ENCODE measurements at regions not wholly inside any gene's neighbourhood (a gene's known extent, or its start where the extent isn't known, plus 50 kb on each side); places are given as distances from the start of the nearest gene placed in this dataset.
A peak's percentile ranks its signal among the peaks of the same experiment; 100 is the strongest.

GRCh38 chr7:54837168-54837567 lies 78.2 kb upstream of the SEC61G start:
- no peaks in the 10 kb centered on the region for H3K9me3 ChIP-seq (ENCODE audit: control insufficient read depth, low read depth, low read length)
- H3K4me3 ChIP-seq (ENCODE audit: control insufficient read depth in 2 of 3, extremely low read depth in 1 of 3, insufficient read depth in 2 of 3, low read depth in 1 of 3, low read length in 3 of 3) = no peak overlapping the region
- no peak for FAIRE-seq
- no peaks in the 10 kb centered on the region for H3K79me2 ChIP-seq (ENCODE audit: control insufficient read depth, insufficient read depth, low read length)
- TF ChIP-seq, protein P1, sequence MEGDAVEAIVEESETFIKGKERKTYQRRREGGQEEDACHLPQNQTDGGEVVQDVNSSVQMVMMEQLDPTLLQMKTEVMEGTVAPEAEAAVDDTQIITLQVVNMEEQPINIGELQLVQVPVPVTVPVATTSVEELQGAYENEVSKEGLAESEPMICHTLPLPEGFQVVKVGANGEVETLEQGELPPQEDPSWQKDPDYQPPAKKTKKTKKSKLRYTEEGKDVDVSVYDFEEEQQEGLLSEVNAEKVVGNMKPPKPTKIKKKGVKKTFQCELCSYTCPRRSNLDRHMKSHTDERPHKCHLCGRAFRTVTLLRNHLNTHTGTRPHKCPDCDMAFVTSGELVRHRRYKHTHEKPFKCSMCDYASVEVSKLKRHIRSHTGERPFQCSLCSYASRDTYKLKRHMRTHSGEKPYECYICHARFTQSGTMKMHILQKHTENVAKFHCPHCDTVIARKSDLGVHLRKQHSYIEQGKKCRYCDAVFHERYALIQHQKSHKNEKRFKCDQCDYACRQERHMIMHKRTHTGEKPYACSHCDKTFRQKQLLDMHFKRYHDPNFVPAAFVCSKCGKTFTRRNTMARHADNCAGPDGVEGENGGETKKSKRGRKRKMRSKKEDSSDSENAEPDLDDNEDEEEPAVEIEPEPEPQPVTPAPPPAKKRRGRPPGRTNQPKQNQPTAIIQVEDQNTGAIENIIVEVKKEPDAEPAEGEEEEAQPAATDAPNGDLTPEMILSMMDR (optimal IDR thresholded peaks at IDR 0.05 in 1 of 3, IDR thresholded peaks at IDR 0.05 in 1 of 3, conservative IDR thresholded peaks at IDR 0.05 in 1 of 3; ENCODE audit: extremely low read depth in 1 of 3, insufficient read depth in 2 of 3, low read length in 3 of 3) = no peak
- no peak for TF ChIP-seq EZH2 (IDR thresholded peaks at IDR 0.05; ENCODE audit: low read length)
- no peak overlapping the region for H2AFZ ChIP-seq (ENCODE audit: control insufficient read depth, low read length)
- no peak overlapping the region for H3K27ac ChIP-seq (ENCODE audit: control insufficient read depth, insufficient read depth, low read length)
- dilution Hi-C loops (cut with MboI; ENCODE audit: extremely low pct_ligation_motif_present, low sequenced_read_pairs) = no loop called here
- no peak overlapping the region for H3K4me2 ChIP-seq (ENCODE audit: control insufficient read depth, extremely low read depth, insufficient read depth, low read depth, low read length)
- DNase-seq (ENCODE audit: low read depth, low spot score) = no peak
- H4K20me1 ChIP-seq (ENCODE audit: control insufficient read depth, extremely low read depth, insufficient read depth, low read length) = no peaks in the 10 kb centered on the region
- H3K27me3 ChIP-seq (ENCODE audit: control insufficient read depth, extremely low read depth, insufficient read depth, low read length) = no peaks in the 10 kb centered on the region
- peaks cover 25% of the 10 kb centered on the region for H3K4me1 ChIP-seq (ENCODE audit: control insufficient read depth, extremely low read depth, insufficient read depth, low read length)
- H3K36me3 ChIP-seq (ENCODE audit: control insufficient read depth in 2 of 2, extremely low read depth in 1 of 2, insufficient read depth in 2 of 2, low read length in 2 of 2) = no peaks in the 10 kb centered on the region
- H3K9me1 ChIP-seq (ENCODE audit: control insufficient read depth, extremely low read depth, insufficient read depth, low read length) = no peaks in the 10 kb centered on the region
- H3K9ac ChIP-seq (ENCODE audit: control insufficient read depth, extremely low read depth, insufficient read depth, low read length) = no peak overlapping the region

- H3K4me1 ChIP-seq (ENCODE audit: control insufficient read depth, extremely low read depth, insufficient read depth, low read length) = peaks cover 19% of the 10 kb centered on the region
- DNase-seq (ENCODE audit: low read depth, low spot score) = no peak
- H3K79me2 ChIP-seq (ENCODE audit: control insufficient read depth, insufficient read depth, low read length) = no peaks in the 10 kb centered on the region
- no peaks in the 10 kb centered on the region for H3K9me1 ChIP-seq (ENCODE audit: control insufficient read depth, extremely low read depth, insufficient read depth, low read length)
- peak overlapping the region; percentile 8 for H2AFZ ChIP-seq (ENCODE audit: control insufficient read depth, low read length)
- FAIRE-seq = peak; percentile 17
- H3K36me3 ChIP-seq (ENCODE audit: control insufficient read depth in 2 of 2, extremely low read depth in 1 of 2, insufficient read depth in 2 of 2, low read length in 2 of 2) = no peaks in the 10 kb centered on the region
- H3K9me3 ChIP-seq (ENCODE audit: control insufficient read depth, low read depth, low read length) = no peaks in the 10 kb centered on the region
- H4K20me1 ChIP-seq (ENCODE audit: control insufficient read depth, extremely low read depth, insufficient read depth, low read length) = no peaks in the 10 kb centered on the region
- no peak overlapping the region for H3K4me3 ChIP-seq (ENCODE audit: control insufficient read depth in 2 of 3, extremely low read depth in 1 of 3, insufficient read depth in 2 of 3, low read depth in 1 of 3, low read length in 3 of 3)
- no peak overlapping the region for H3K9ac ChIP-seq (ENCODE audit: control insufficient read depth, extremely low read depth, insufficient read depth, low read length)
- TF ChIP-seq, protein P1 (optimal IDR thresholded peaks at IDR 0.05 in 1 of 3, IDR thresholded peaks at IDR 0.05 in 1 of 3, conservative IDR thresholded peaks at IDR 0.05 in 1 of 3; ENCODE audit: extremely low read depth in 1 of 3, insufficient read depth in 2 of 3, low read length in 3 of 3) = no peak
- no peak for TF ChIP-seq EZH2 (IDR thresholded peaks at IDR 0.05; ENCODE audit: low read length)
- H3K27ac ChIP-seq (ENCODE audit: control insufficient read depth, insufficient read depth, low read length) = no peak overlapping the region
- dilution Hi-C loops (cut with MboI; ENCODE audit: extremely low pct_ligation_motif_present, low sequenced_read_pairs) = no loop called here
- H3K4me2 ChIP-seq (ENCODE audit: control insufficient read depth, extremely low read depth, insufficient read depth, low read depth, low read length) = no peak overlapping the region
- H3K27me3 ChIP-seq (ENCODE audit: control insufficient read depth, extremely low read depth, insufficient read depth, low read length) = no peaks in the 10 kb centered on the region
Observed at GRCh38 chr7:54837761-54838160, 78.8 kb upstream of the SEC61G start.
